LNCAP (cell line): ENCODE measurements at regions not wholly inside any gene's neighbourhood (a gene's known extent, or its start where the extent isn't known, plus 50 kb on each side); places are given as distances from the start of the nearest gene placed in this dataset.

Experiments used
- TF ChIP-seq, protein P1 (sequence below): fragments of 450-650 bp; IDR thresholded peaks from 2 replicates; pipeline ENCODE4 v1.5.1; 2017; ENCODE audit warnings: mild to moderate bottlenecking

- TF ChIP-seq, protein P1, sequence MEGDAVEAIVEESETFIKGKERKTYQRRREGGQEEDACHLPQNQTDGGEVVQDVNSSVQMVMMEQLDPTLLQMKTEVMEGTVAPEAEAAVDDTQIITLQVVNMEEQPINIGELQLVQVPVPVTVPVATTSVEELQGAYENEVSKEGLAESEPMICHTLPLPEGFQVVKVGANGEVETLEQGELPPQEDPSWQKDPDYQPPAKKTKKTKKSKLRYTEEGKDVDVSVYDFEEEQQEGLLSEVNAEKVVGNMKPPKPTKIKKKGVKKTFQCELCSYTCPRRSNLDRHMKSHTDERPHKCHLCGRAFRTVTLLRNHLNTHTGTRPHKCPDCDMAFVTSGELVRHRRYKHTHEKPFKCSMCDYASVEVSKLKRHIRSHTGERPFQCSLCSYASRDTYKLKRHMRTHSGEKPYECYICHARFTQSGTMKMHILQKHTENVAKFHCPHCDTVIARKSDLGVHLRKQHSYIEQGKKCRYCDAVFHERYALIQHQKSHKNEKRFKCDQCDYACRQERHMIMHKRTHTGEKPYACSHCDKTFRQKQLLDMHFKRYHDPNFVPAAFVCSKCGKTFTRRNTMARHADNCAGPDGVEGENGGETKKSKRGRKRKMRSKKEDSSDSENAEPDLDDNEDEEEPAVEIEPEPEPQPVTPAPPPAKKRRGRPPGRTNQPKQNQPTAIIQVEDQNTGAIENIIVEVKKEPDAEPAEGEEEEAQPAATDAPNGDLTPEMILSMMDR: no peak
Observed at GRCh38 chr11:45365961-45366618, 79.9 kb upstream of the SYT13 start.

GRCh38 chr11:45362636-45363035 lies 76.5 kb upstream of the SYT13 start:
- TF ChIP-seq, protein P1: no peak

GRCh38 chr11:45361551-45361950 lies 75.4 kb upstream of the SYT13 start:
- TF ChIP-seq, protein P1: no peak

GRCh38 chr11:45355706-45356041 lies 69.5 kb upstream of the SYT13 start:
- TF ChIP-seq, protein P1: no peak

DNA sequence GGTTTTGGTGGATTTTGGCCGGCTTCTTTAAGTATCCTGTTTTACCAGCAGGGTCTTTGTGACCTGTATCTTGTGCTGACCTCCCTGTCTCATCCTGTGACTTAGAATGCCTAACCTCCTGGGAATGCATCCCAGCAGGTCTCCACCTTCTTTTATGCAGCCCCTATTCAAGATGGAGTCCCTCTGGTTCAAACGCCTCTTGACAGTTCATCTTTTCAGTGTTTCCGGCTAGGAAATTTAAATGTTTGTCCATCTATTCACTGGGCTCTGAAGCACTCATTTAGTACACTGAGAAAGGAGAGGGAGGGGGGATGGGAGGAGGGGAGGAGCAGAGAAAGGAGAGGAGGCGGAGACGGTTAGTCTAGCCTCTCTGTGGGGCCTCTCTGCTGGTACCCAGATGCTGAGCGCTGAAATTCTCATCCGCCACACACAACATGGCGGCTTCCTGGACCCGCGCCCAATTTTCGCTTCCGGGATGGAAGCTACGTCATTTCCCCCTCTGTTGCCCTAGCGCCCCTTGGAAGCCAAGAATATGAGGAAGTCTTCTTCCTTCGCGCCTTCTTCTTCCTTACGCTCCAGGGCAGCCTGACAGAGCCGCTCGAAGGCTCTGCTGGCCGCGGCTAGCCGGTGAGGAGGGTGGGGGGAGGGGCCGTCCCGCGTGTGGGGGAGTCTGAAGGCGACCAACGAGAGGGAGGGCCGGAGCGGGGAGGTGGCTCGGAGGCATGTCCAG lies 69.0 kb upstream of the SYT13 start:
- TF ChIP-seq, protein P1: no peak

- TF ChIP-seq, protein P1: no peak
Observed at GRCh38 chr11:45348729-45349128, 62.6 kb upstream of the SYT13 start.

- TF ChIP-seq, protein P1: no peak
Observed at GRCh38 chr11:45347348-45348082, 61.4 kb upstream of the SYT13 start.
